NCI-H774 (cell line): ENCODE measurements at regions not wholly inside any gene's neighbourhood (a gene's known extent, or its start where the extent isn't known, plus 50 kb on each side); places are given as distances from the start of the nearest gene placed in this dataset.

Source experiments
- DNase-seq: peaks from one replicate; lab custom pipeline; 2025; lab: John Stamatoyannopoulos, UW

- DNase-seq, result no peak
Measured at GRCh38 chr3:106755336-106755735, 621.9 kb upstream of the CCDC54 start.

GRCh38 chr3:106756901-106757300 lies 620.3 kb upstream of the CCDC54 start:
- no peak for DNase-seq

GRCh38 chr3:106758459-106758858 lies 618.8 kb upstream of the CCDC54 start:
- DNase-seq, result no peak

- no peak for DNase-seq
Measured at GRCh38 chr3:106759731-106760130, 617.5 kb upstream of the CCDC54 start.

- DNase-seq, result no peak
Measured at GRCh38 chr3:106765342-106765741, 611.9 kb upstream of the CCDC54 start.

- DNase-seq, result no peak
Measured at GRCh38 chr3:106768941-106769480, 608.2 kb upstream of the CCDC54 start.

GRCh38 chr3:106773795-106774194 lies 603.4 kb upstream of the CCDC54 start:
- DNase-seq, result no peak

GRCh38 chr3:106783231-106783630 lies 594.0 kb upstream of the CCDC54 start:
- no peak for DNase-seq

- no peak for DNase-seq
Measured at GRCh38 chr3:106789276-106789675, 588.0 kb upstream of the CCDC54 start.

- DNase-seq, result no peak
Measured at GRCh38 chr3:106792716-106793115, 584.5 kb upstream of the CCDC54 start.

GRCh38 chr3:106794442-106794841 lies 582.8 kb upstream of the CCDC54 start:
- DNase-seq, result no peak

GRCh38 chr3:106795553-106795952 lies 581.7 kb upstream of the CCDC54 start:
- DNase-seq, result no peak

- no peak for DNase-seq
Measured at GRCh38 chr3:106797461-106797860, 579.8 kb upstream of the CCDC54 start.

GRCh38 chr3:106805625-106806024 lies 571.6 kb upstream of the CCDC54 start:
- DNase-seq, result no peak

GRCh38 chr3:106806964-106807363 lies 570.3 kb upstream of the CCDC54 start:
- DNase-seq, result no peak

GRCh38 chr3:106809041-106809440 lies 568.2 kb upstream of the CCDC54 start:
- DNase-seq, result no peak

GRCh38 chr3:106809623-106810299 lies 567.5 kb upstream of the CCDC54 start:
- DNase-seq, result no peak

GRCh38 chr3:106810300-106810875 lies 566.9 kb upstream of the CCDC54 start:
- DNase-seq, result no peak

- DNase-seq, result no peak
Measured at GRCh38 chr3:106811376-106811775, 565.9 kb upstream of the CCDC54 start.

GRCh38 chr3:106813742-106814141 lies 563.5 kb upstream of the CCDC54 start:
- DNase-seq, result no peak

GRCh38 chr3:106814231-106814630 lies 563.0 kb upstream of the CCDC54 start:
- no peak for DNase-seq

- no peak for DNase-seq
Measured at GRCh38 chr3:106816838-106817237, 560.4 kb upstream of the CCDC54 start.

- no peak for DNase-seq
Measured at GRCh38 chr3:106817706-106818105, 559.5 kb upstream of the CCDC54 start.

GRCh38 chr3:106819440-106819839 lies 557.8 kb upstream of the CCDC54 start:
- no peak for DNase-seq
